Spleen (tissue), 7 donors: ENCODE measurements at regions not wholly inside any gene's neighbourhood (a gene's known extent, or its start where the extent isn't known, plus 50 kb on each side); places are given as distances from the start of the nearest gene placed in this dataset.

Experiments
- CTCF ChIP-seq, 11 experiments: fragments of 200-600 bp in 7 of 11; fragments of 450-650 bp in 4 of 11; sonication (generic) in 4 of 11; IDR thresholded peaks in 8 of 11; conservative IDR thresholded peaks in 3 of 11; 1 replicate in 7 of 11; 2 replicates in 4 of 11; pipeline versions ENCODE4 v1.4.0 to v1.8.0; 2016 to 2021; ENCODE audit warnings: antibody characterized with exemption in 11 of 11, inconsistent platforms in 4 of 11, mild to moderate bottlenecking in 1 of 11
- POLR2A ChIP-seq, 3 donors: fragments of 450-650 bp; IDR thresholded peaks; one replicate each; pipeline ENCODE4 v1.5.1; 2017; ENCODE audit warnings: antibody characterized with exemption in 3 of 3, mild to moderate bottlenecking in 1 of 3
- POLR2AphosphoS5 ChIP-seq, 3 donors: sonication (generic); formaldehyde crosslinking; IDR thresholded peaks; one replicate each; pipeline ENCODE4 v1.5.1; 2017; ENCODE audit warnings: antibody characterized with exemption in 3 of 3
- donor health status: DM: no; HTN: no; CAD: no; lungs with moderate emphysema.
- donor health status: DM: no; HTN: no; CAD: no.
- donor health status: DM: no; HTN: no; CAD: no.

GRCh38 chr3:171982828-171983227 lies 56.5 kb upstream of the FNDC3B start:
- TF ChIP-seq POLR2A (IDR thresholded peaks at IDR 0.05) (no peak), POLR2AphosphoS5 (IDR thresholded peaks at IDR 0.05) (no peak), CTCF (IDR thresholded peaks at IDR 0.05 in 8 of 11, conservative IDR thresholded peaks at IDR 0.05 in 3 of 11) (no peak)
